COLO829 (cell line): ENCODE measurements at regions not wholly inside any gene's neighbourhood (a gene's known extent, or its start where the extent isn't known, plus 50 kb on each side); places are given as distances from the start of the nearest gene placed in this dataset.
"Not testable (repeated sequence)": the region's sequence is repeated elsewhere in the genome, so short reads cannot be mapped to it uniquely, and the experiment has no call there.

Experiments
- DNase-seq: peaks from one replicate; pipeline ENCODE4 v3.0.0; 2012; ENCODE audit warnings: low spot score

GRCh38 chr19:30066781-30067759 lies 125.0 kb downstream of the URI1 start:
- no peak for DNase-seq

GRCh38 chr19:30067956-30068506 lies 126.0 kb downstream of the URI1 start:
- DNase-seq: not testable (repeated sequence)

GRCh38 chr19:30068528-30069395 lies 126.7 kb downstream of the URI1 start:
- no peak for DNase-seq

GRCh38 chr19:30069535-30070197 lies 127.6 kb downstream of the URI1 start:
- DNase-seq: no peak

GRCh38 chr19:30070198-30070967 lies 128.3 kb downstream of the URI1 start:
- DNase-seq: no peak

GRCh38 chr19:30070968-30071632 lies 129.1 kb downstream of the URI1 start:
- no peak for DNase-seq

- DNase-seq: no peak
Measured at GRCh38 chr19:30071871-30072270, 129.8 kb downstream of the URI1 start.

GRCh38 chr19:30073152-30074000 lies 131.3 kb downstream of the URI1 start:
- no peak for DNase-seq

GRCh38 chr19:30074096-30074495 lies 132.1 kb downstream of the URI1 start:
- DNase-seq: no peak

- no peak for DNase-seq
Measured at GRCh38 chr19:30074741-30075715, 133.0 kb downstream of the URI1 start.

GRCh38 chr19:30076101-30076551 lies 134.1 kb downstream of the URI1 start:
- no peak for DNase-seq

GRCh38 chr19:30076751-30077670 lies 135.0 kb downstream of the URI1 start:
- no peak for DNase-seq

GRCh38 chr19:30077851-30078355 lies 135.9 kb downstream of the URI1 start:
- DNase-seq: no peak

- DNase-seq: no peak
Measured at GRCh38 chr19:30078381-30078910, 136.4 kb downstream of the URI1 start.

GRCh38 chr19:30079200-30079599 lies 137.2 kb downstream of the URI1 start:
- DNase-seq: no peak

- DNase-seq: no peak
Measured at GRCh38 chr19:30082168-30082567, 140.1 kb downstream of the URI1 start.

- DNase-seq: no peak
Measured at GRCh38 chr19:30082611-30083010, 140.6 kb downstream of the URI1 start.
